K562 (cell line): ENCODE measurements at regions not wholly inside any gene's neighbourhood (a gene's known extent, or its start where the extent isn't known, plus 50 kb on each side); places are given as distances from the start of the nearest gene placed in this dataset.

Experiments used
- ATAC-seq: fragments of 200-7000 bp; cut with Tn5 transposase; 3 replicates; pipeline ENCODE4 v1.9.1; 2020; ENCODE audit warnings: moderate library complexity
- BruUV-seq: library from RNA; stranded (reverse); fragments of 400-500 nt; replicated peaks from 2 replicates; lab custom pipeline; 2021; lab: Mats Ljungman, UMichigan
- CTCF ChIA-PET: fragments of 300-600 bp; formaldehyde crosslinking; extraction: SDS; loops from one replicate; lab custom pipeline; 2021; ENCODE audit warnings: low intra/inter-chr PET ratio; lab: Yijun Ruan, JAX
- POLR2A ChIA-PET: fragments of 300-600, 350-650 bp; sonication (Branson Sonifier 250); formaldehyde crosslinking; extraction: SDS; loops from one replicate; lab custom pipeline; 2021; ENCODE audit warnings: antibody characterized with exemption, inconsistent platforms; lab: Yijun Ruan, JAX
- DNase-seq, 4 experiments: peaks; one replicate each; pipeline versions ENCODE4 v3.0.0 to v3.0.0-alpha.2; 2011 to 2018; ENCODE audit warnings: low spot score in 3 of 4, mixed read lengths in 3 of 4; ENCODE audit errors: extremely low read depth in 1 of 4
- FAIRE-seq: peaks from 2 replicates; lab custom pipeline; 2011; peaks lifted over from hg19 to GRCh38; lab: Jason Lieb, UNC
- H2AFZ ChIP-seq: 2 replicates; pipeline ENCODE4 v1.6.0; 2011; ENCODE audit warnings: low read depth, low read length, control low read depth, inconsistent platforms
- H3K27ac ChIP-seq: fragments of 200-600 bp; 3 replicates; pipeline ENCODE4 v1.8.0; 2011; ENCODE audit warnings: low read depth, mild to moderate bottlenecking, control low read depth, inconsistent platforms, low read length, moderate library complexity, mixed read lengths; ENCODE audit errors: extremely low read depth
- H3K27me3 ChIP-seq, 2 experiments: fragments of 300-600 bp in 1 of 2; 2 replicates in 1 of 2; 3 replicates in 1 of 2; pipeline versions ENCODE4 v1.6.0 to v1.8.0; 2011; ENCODE audit warnings: inconsistent platforms in 2 of 2, low read length in 2 of 2, mild to moderate bottlenecking in 1 of 2, mixed read lengths in 1 of 2, moderate library complexity in 1 of 2; ENCODE audit not compliant: control insufficient read depth in 2 of 2, insufficient read depth in 2 of 2
- H3K36me3 ChIP-seq: fragments of 300-600 bp; 3 replicates; pipeline ENCODE4 v1.8.0; 2011; ENCODE audit warnings: mild to moderate bottlenecking, low read length, inconsistent platforms; ENCODE audit not compliant: control insufficient read depth, insufficient read depth
- H3K4me1 ChIP-seq, 2 experiments: fragments of 200-600 bp in 1 of 2; replicated peaks in 1 of 2; 2 replicates in 1 of 2; 3 replicates in 1 of 2; pipeline versions ENCODE4 v1.5.1 to v1.8.0; 2011; ENCODE audit warnings: inconsistent platforms in 2 of 2, low read length in 2 of 2, mild to moderate bottlenecking in 1 of 2, mixed read lengths in 1 of 2, moderate library complexity in 1 of 2; ENCODE audit not compliant: control insufficient read depth in 2 of 2, insufficient read depth in 2 of 2
- H3K4me2 ChIP-seq: 2 replicates; pipeline ENCODE4 v1.6.1; 2011; ENCODE audit warnings: low read length, control low read depth, inconsistent platforms, mixed read lengths; ENCODE audit not compliant: insufficient read depth
- H3K4me3 ChIP-seq: fragments of 200-600 bp; sonication (generic), shearing (Covaris generic); 2 replicates; pipeline ENCODE4 v1.5.1; 2016; ENCODE audit warnings: control low read depth, inconsistent platforms
- H3K79me2 ChIP-seq: fragments of 200-600 bp; 3 replicates; pipeline ENCODE4 v1.8.0; 2011; ENCODE audit warnings: low read length, inconsistent platforms; ENCODE audit not compliant: control insufficient read depth, insufficient read depth
- H3K9ac ChIP-seq, 2 experiments: 2 replicates each; pipeline versions ENCODE4 v1.6.0 to v1.6.1; 2011; ENCODE audit warnings: low read depth in 2 of 2, low read length in 2 of 2, control low read depth in 1 of 2, inconsistent platforms in 1 of 2, mild to moderate bottlenecking in 1 of 2, mixed read lengths in 1 of 2; ENCODE audit not compliant: insufficient read depth in 1 of 2
- H3K9me1 ChIP-seq: one replicate; pipeline ENCODE4 v1.6.0; 2011; ENCODE audit warnings: inconsistent platforms, mild to moderate bottlenecking, low read length, moderate library complexity; ENCODE audit not compliant: control insufficient read depth, insufficient read depth
- H3K9me3 ChIP-seq: replicated peaks from 2 replicates; pipeline ENCODE4 v1.5.1; 2011; ENCODE audit warnings: low read depth, low read length, inconsistent platforms; ENCODE audit not compliant: control insufficient read depth, insufficient read depth
- H4K20me1 ChIP-seq: replicated peaks from 2 replicates; pipeline ENCODE4 v1.6.1; 2011; ENCODE audit warnings: low read length, inconsistent platforms, mixed read lengths; ENCODE audit not compliant: control insufficient read depth, insufficient read depth
- DIDO1 ChIP-seq: fragments of 450-650 bp; IDR thresholded peaks from 2 replicates; pipeline ENCODE4 v1.6.1; 2016; ENCODE audit warnings: low read depth, missing biosample characterization, missing genetic modification characterization
- FOSL1 ChIP-seq: fragments of 200-800 bp; sonication (Bioruptor generic); conservative IDR thresholded peaks from 2 replicates; pipeline ENCODE4 v1.6.1; 2016; ENCODE audit warnings: missing genetic modification characterization, missing compliant biosample characterization
- TCFL5 ChIP-seq: fragments of 250-450 bp; sonication (Bioruptor Pico); conservative IDR thresholded peaks from 2 replicates; pipeline ENCODE4 v1.6.1; 2021; ENCODE audit warnings: mild to moderate bottlenecking, moderate library complexity, matching md5 sums
- ZNF586 ChIP-seq: fragments of 450-650 bp; formaldehyde crosslinking; conservative IDR thresholded peaks from 2 replicates; pipeline ENCODE4 v1.4.0; 2020; ENCODE audit warnings: mild to moderate bottlenecking, moderate library complexity
- WGBS: fragments of 100-300 bp; shearing (Covaris generic); methylation state at CpG from one replicate; pipeline ENCODE4 v1.1.6; 2016; ENCODE audit warnings: low coverage, mixed read lengths; ENCODE audit not compliant: insufficient coverage; ENCODE audit errors: missing lambda C conversion rate; 5-methylcytosine and 5-hydroxymethylcytosine counted together
- in situ Hi-C: fragments of 300-500 bp; cut with MboI; formaldehyde crosslinking; loops from 4 replicates; pipeline ENCODE4 v1.15.0; 2018; ENCODE audit warnings: inconsistent platforms, mixed read lengths
- intact Hi-C: fragments of 100-400 bp; cut with micrococcal nuclease; formaldehyde crosslinking; loops from 2 replicates; pipeline ENCODE4 v1.14.2; 2022
- TF ChIP-seq, protein P1 (sequence below): fragments of 250-450 bp; sonication (Bioruptor Pico); IDR thresholded peaks from 2 replicates; pipeline ENCODE4 v1.4.0; 2020

DNA sequence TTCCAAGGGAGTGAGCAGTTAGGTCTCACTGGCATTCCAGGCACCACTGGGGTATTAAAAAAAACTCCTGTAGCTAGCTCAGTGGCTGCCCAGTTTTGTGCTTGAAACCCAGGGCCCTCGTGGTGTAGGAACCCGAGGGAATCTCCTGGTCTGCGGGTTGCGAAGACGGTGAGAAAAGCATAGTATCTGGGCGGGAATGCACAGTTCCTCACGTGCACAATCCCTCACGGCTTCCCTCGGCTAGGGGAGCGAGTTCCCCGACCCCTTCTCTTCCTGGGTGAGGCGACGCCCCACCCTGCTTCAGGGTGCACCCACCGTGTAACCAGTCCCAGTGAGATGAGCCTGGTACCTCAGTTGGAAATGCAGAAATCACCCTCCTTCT lies 50.5 kb upstream of the PGBD5 start:
- H3K9ac ChIP-seq, result no peak overlapping the region
- intact Hi-C loops, result no loop called here
- no peak overlapping the region for H2AFZ ChIP-seq
- DNase-seq (no peak), FAIRE-seq (no peak), ATAC-seq (no peak)
- H3K9me1 ChIP-seq, result no peaks in the 10 kb centered on the region
- CTCF ChIA-PET, result no interaction called here
- no peak overlapping the region for H3K4me3 ChIP-seq
- H3K27me3 ChIP-seq, result peaks cover 2 to 11% of the 10 kb centered on the region in 2 experiments; a peak in 3 of 5 replicates
- TF ChIP-seq DIDO1 (no peak), TCFL5 (CRISPR knock-in tag) (no peak), FOSL1 (tag) (no peak), ZNF586 (no peak)
- TF ChIP-seq, protein P1, sequence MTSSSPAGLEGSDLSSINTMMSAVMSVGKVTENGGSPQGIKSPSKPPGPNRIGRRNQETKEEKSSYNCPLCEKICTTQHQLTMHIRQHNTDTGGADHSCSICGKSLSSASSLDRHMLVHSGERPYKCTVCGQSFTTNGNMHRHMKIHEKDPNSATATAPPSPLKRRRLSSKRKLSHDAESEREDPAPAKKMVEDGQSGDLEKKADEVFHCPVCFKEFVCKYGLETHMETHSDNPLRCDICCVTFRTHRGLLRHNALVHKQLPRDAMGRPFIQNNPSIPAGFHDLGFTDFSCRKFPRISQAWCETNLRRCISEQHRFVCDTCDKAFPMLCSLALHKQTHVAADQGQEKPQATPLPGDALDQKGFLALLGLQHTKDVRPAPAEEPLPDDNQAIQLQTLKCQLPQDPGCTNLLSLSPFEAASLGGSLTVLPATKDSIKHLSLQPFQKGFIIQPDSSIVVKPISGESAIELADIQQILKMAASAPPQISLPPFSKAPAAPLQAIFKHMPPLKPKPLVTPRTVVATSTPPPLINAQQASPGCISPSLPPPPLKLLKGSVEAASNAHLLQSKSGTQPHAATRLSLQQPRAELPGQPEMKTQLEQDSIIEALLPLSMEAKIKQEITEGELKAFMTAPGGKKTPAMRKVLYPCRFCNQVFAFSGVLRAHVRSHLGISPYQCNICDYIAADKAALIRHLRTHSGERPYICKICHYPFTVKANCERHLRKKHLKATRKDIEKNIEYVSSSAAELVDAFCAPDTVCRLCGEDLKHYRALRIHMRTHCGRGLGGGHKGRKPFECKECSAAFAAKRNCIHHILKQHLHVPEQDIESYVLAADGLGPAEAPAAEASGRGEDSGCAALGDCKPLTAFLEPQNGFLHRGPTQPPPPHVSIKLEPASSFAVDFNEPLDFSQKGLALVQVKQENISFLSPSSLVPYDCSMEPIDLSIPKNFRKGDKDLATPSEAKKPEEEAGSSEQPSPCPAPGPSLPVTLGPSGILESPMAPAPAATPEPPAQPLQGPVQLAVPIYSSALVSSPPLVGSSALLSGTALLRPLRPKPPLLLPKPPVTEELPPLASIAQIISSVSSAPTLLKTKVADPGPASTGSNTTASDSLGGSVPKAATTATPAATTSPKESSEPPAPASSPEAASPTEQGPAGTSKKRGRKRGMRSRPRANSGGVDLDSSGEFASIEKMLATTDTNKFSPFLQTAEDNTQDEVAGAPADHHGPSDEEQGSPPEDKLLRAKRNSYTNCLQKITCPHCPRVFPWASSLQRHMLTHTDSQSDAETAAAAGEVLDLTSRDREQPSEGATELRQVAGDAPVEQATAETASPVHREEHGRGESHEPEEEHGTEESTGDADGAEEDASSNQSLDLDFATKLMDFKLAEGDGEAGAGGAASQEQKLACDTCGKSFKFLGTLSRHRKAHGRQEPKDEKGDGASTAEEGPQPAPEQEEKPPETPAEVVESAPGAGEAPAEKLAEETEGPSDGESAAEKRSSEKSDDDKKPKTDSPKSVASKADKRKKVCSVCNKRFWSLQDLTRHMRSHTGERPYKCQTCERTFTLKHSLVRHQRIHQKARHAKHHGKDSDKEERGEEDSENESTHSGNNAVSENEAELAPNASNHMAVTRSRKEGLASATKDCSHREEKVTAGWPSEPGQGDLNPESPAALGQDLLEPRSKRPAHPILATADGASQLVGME (CRISPR knock-in tag), result no peak
- no peaks in the 10 kb centered on the region for H3K9me3 ChIP-seq
- no peaks in the 10 kb centered on the region for H3K79me2 ChIP-seq
- H3K4me2 ChIP-seq, result no peak overlapping the region
- BruUV-seq, result no TSS peak
- POLR2A ChIA-PET, result interaction anchor here (1.1 kb wide), 1 partner anchor 11 kb away, joined by 3 read pairs; no protein-coding TSS in a partner anchor
- H3K36me3 ChIP-seq, result no peaks in the 10 kb centered on the region
- 0% methylated on average over 14 of the region's 14 CpGs for WGBS
- H3K4me1 ChIP-seq, result no peaks in the 10 kb centered on the region
- no peak overlapping the region for H3K27ac ChIP-seq
- in situ Hi-C loops, result no loop called here
- no peaks in the 10 kb centered on the region for H4K20me1 ChIP-seq
